HG03520 (cell line): ENCODE measurements at regions not wholly inside any gene's neighbourhood (a gene's known extent, or its start where the extent isn't known, plus 50 kb on each side); places are given as distances from the start of the nearest gene placed in this dataset.
"Not testable (repeated sequence)": the region's sequence is repeated elsewhere in the genome, so short reads cannot be mapped to it uniquely, and the experiment has no call there.

Experiments
- ATAC-seq: cut with Tn5 transposase; IDR thresholded peaks from one replicate; pipeline ENCODE4 v1.9.1; 2021; ENCODE audit warnings: mild to moderate bottlenecking, moderate library complexity; ENCODE audit not compliant: unreplicated experiment

- ATAC-seq, result no peak
Measured at GRCh38 chr7:22066522-22066921, 120.8 kb upstream of the CDCA7L start.

- no peak for ATAC-seq
Measured at GRCh38 chr7:22064816-22065215, 119.1 kb upstream of the CDCA7L start.

- ATAC-seq, result no peak
Measured at GRCh38 chr7:22061775-22062174, 116.1 kb upstream of the CDCA7L start.

- ATAC-seq, result no peak
Measured at GRCh38 chr7:22060863-22061262, 115.2 kb upstream of the CDCA7L start.

- ATAC-seq, result no peak
Measured at GRCh38 chr7:22060197-22060596, 114.5 kb upstream of the CDCA7L start.

GRCh38 chr7:22055226-22055625 is 109.5 kb upstream of the CDCA7L start:
- no peak for ATAC-seq

- ATAC-seq, result no peak
Measured at GRCh38 chr7:22052674-22053365, 107.1 kb upstream of the CDCA7L start.

GRCh38 chr7:22051886-22052673 is 106.4 kb upstream of the CDCA7L start:
- ATAC-seq, result no peak

GRCh38 chr7:22049766-22050500 is 104.2 kb upstream of the CDCA7L start:
- ATAC-seq, result no peak

- no peak for ATAC-seq
Measured at GRCh38 chr7:22043367-22043766, 97.7 kb upstream of the CDCA7L start.

- no peak for ATAC-seq
Measured at GRCh38 chr7:22040923-22041595, 95.4 kb upstream of the CDCA7L start.

- no peak for ATAC-seq
Measured at GRCh38 chr7:22039670-22040069, 94.0 kb upstream of the CDCA7L start.

GRCh38 chr7:22032356-22032755 is 86.7 kb upstream of the CDCA7L start:
- ATAC-seq, result not testable (repeated sequence)

GRCh38 chr7:22028656-22029055 is 83.0 kb upstream of the CDCA7L start:
- not testable (repeated sequence) for ATAC-seq

GRCh38 chr7:22027475-22027874 is 81.8 kb upstream of the CDCA7L start:
- no peak for ATAC-seq

- no peak for ATAC-seq
Measured at GRCh38 chr7:22025983-22026382, 80.3 kb upstream of the CDCA7L start.

GRCh38 chr7:22025075-22025474 is 79.4 kb upstream of the CDCA7L start:
- no peak for ATAC-seq

GRCh38 chr7:22019931-22020330 is 74.2 kb upstream of the CDCA7L start:
- ATAC-seq, result no peak

- no peak for ATAC-seq
Measured at GRCh38 chr7:22016507-22016906, 70.8 kb upstream of the CDCA7L start.

GRCh38 chr7:22013711-22014110 is 68.0 kb upstream of the CDCA7L start:
- ATAC-seq, result no peak

- no peak for ATAC-seq
Measured at GRCh38 chr7:22008683-22009082, 63.0 kb upstream of the CDCA7L start.
